Right lobe of liver (tissue), 6 donors: ENCODE measurements at regions not wholly inside any gene's neighbourhood (a gene's known extent, or its start where the extent isn't known, plus 50 kb on each side); places are given as distances from the start of the nearest gene placed in this dataset.
"Not testable (repeated sequence)": the region's sequence is repeated elsewhere in the genome, so short reads cannot be mapped to it uniquely, and the experiment has no call there.

Experiments
- ATAC-seq, 4 donors: fragments of 200-7000 bp; cut with Tn5 transposase; one replicate each; pipeline ENCODE4 v1.9.1; 2020; ENCODE audit warnings: mild to moderate bottlenecking in 4 of 4, moderate library complexity in 4 of 4
- DNase-seq, 3 donors: peaks; one replicate each; pipeline ENCODE4 v3.0.0-alpha.2; 2020
- H3K27ac ChIP-seq, 3 donors: fragments of 200-600 bp; one replicate each; pipeline ENCODE4 v1.8.0; 2022
- H3K27me3 ChIP-seq, 2 donors: fragments of 200-600 bp; one replicate each; pipeline ENCODE4 v1.8.0; 2022
- H3K36me3 ChIP-seq, 4 donors: fragments of 200-600 bp; sonication (generic) in 1 of 4; one replicate each; pipeline versions ENCODE4 v1.5.1 to v1.8.0; 2017 to 2022; ENCODE audit warnings: control low read depth in 1 of 4
- H3K4me1 ChIP-seq, 4 donors: fragments of 200-600 bp; sonication (generic) in 1 of 4; one replicate each; pipeline versions ENCODE4 v1.5.1 to v1.8.0; 2017 to 2022; ENCODE audit warnings: control low read depth in 1 of 4
- H3K4me3 ChIP-seq, 3 donors: fragments of 200-600 bp; one replicate each; pipeline ENCODE4 v1.8.0; 2022
- H3K9me3 ChIP-seq, 4 donors: fragments of 200-600 bp; sonication (generic) in 1 of 4; one replicate each; pipeline versions ENCODE4 v1.5.1 to v1.8.0; 2017 to 2022; ENCODE audit warnings: control low read depth in 1 of 4
- POLR2A ChIP-seq: fragments of 450-650 bp; IDR thresholded peaks from one replicate; pipeline ENCODE4 v1.6.1; 2017; ENCODE audit warnings: antibody characterized with exemption, mild to moderate bottlenecking
- WGBS: methylation state at CpG from one replicate; pipeline ENCODE4 v1.1.6; 2018; ENCODE audit warnings: low coverage, low lambda C conversion rate; ENCODE audit not compliant: insufficient coverage; ENCODE audit errors: missing lambda C conversion rate; 5-methylcytosine and 5-hydroxymethylcytosine counted together
- intact Hi-C, 2 donors: fragments of 100-400 bp; cut with DNase I; formaldehyde crosslinking; loops; one replicate each; pipeline versions ENCODE4 v1.11.2 to v1.14.1; 2022
- TF ChIP-seq, protein P1 (sequence below), 4 donors: fragments of 200-600 bp in 3 of 4; fragments of 450-650 bp in 1 of 4; IDR thresholded peaks; one replicate each; pipeline versions ENCODE4 v1.5.1 to v1.8.0; 2016 to 2022; ENCODE audit warnings: antibody characterized with exemption in 4 of 4, mild to moderate bottlenecking in 2 of 4
- donor health status: DM: no; HTN: yes; CAD: no.
- donor health status: DM: no; HTN: no; CAD: no.
- donor health status: DM: no; HTN: no; CAD: no.
- donor health status: DM: no; HTN: yes; CAD: no.
- donor health status: DM: no; HTN: yes; CAD: no.

GRCh38 chr6:115601064-115601463 is 459.6 kb downstream of the FRK start:
- no peak for TF ChIP-seq POLR2A
- TF ChIP-seq, protein P1, sequence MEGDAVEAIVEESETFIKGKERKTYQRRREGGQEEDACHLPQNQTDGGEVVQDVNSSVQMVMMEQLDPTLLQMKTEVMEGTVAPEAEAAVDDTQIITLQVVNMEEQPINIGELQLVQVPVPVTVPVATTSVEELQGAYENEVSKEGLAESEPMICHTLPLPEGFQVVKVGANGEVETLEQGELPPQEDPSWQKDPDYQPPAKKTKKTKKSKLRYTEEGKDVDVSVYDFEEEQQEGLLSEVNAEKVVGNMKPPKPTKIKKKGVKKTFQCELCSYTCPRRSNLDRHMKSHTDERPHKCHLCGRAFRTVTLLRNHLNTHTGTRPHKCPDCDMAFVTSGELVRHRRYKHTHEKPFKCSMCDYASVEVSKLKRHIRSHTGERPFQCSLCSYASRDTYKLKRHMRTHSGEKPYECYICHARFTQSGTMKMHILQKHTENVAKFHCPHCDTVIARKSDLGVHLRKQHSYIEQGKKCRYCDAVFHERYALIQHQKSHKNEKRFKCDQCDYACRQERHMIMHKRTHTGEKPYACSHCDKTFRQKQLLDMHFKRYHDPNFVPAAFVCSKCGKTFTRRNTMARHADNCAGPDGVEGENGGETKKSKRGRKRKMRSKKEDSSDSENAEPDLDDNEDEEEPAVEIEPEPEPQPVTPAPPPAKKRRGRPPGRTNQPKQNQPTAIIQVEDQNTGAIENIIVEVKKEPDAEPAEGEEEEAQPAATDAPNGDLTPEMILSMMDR (IDR thresholded peaks at IDR 0.05) = no peak
- no peaks in the 10 kb centered on the region for H3K27me3 ChIP-seq
- no peak overlapping the region for H3K4me3 ChIP-seq
- no peaks in the 10 kb centered on the region for H3K4me1 ChIP-seq
- H3K27ac ChIP-seq = no peak overlapping the region
- 70% methylated on average over 1 of the region's 1 CpG for WGBS
- no peaks in the 10 kb centered on the region for H3K9me3 ChIP-seq
- intact Hi-C loops = no loop called here
- no peaks in the 10 kb centered on the region for H3K36me3 ChIP-seq
- ATAC-seq (no peak), DNase-seq (no peak)

- Histone ChIP-seq H3K4me1 (no peaks in the 10 kb centered on the region), H3K27ac (no peak overlapping the region), H3K4me3 (no peak overlapping the region), H3K27me3 (no peaks in the 10 kb centered on the region), H3K36me3 (no peaks in the 10 kb centered on the region), H3K9me3 (no peaks in the 10 kb centered on the region)
- TF ChIP-seq, protein P1 (IDR thresholded peaks at IDR 0.05) = no peak
- 41% methylated on average over 1 of the region's 1 CpG for WGBS
- DNase-seq (no peak), ATAC-seq (no peak)
- intact Hi-C loops = no loop called here
Observed at GRCh38 chr6:115594891-115595290, 465.8 kb downstream of the FRK start.

DNA sequence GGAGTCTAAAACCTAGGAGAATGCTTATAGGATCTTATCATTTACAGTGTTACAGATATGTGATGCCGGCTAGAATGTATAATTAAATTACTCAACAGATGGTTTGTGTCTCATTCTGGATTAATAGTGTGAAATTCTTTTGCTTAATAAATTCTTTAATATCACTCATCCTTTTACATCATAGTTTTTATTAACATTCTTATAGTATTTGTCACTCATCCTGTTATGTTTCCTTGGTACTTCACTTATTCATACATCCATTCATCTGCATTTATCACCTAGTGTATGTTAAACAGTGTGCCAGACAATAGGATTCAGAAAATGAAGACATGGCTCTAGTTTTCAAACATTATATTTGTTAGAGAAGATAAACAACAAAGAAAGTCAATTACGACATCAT is 468.7 kb downstream of the FRK start:
- no peak overlapping the region for H3K4me3 ChIP-seq
- no peak overlapping the region for H3K27ac ChIP-seq
- ATAC-seq (no peak), DNase-seq (no peak)
- peaks cover 0 to 10% (median 0%) of the 10 kb centered on the region in 4 donors for H3K4me1 ChIP-seq
- H3K27me3 ChIP-seq = no peaks in the 10 kb centered on the region
- TF ChIP-seq POLR2A = no peak
- TF ChIP-seq, protein P1 (IDR thresholded peaks at IDR 0.05) = no peak
- intact Hi-C loops = no loop called here
- 65% methylated on average over 2 of the region's 2 CpGs for WGBS
- no peaks in the 10 kb centered on the region for H3K9me3 ChIP-seq
- no peaks in the 10 kb centered on the region for H3K36me3 ChIP-seq

- peaks cover 0 to 10% (median 0%) of the 10 kb centered on the region in 4 donors for H3K4me1 ChIP-seq
- H3K9me3 ChIP-seq, intact Hi-C loops, H3K27ac ChIP-seq, H3K4me3 ChIP-seq, H3K36me3 ChIP-seq, H3K27me3 ChIP-seq: not testable (repeated sequence)
- DNase-seq = peak in 1 of 3 donors; percentile 68
- WGBS = 36% methylated on average over 4 of the region's 4 CpGs
- ATAC-seq = peak; percentile 80 to 90 (median 82)
Observed at GRCh38 chr6:115589072-115589471, 471.6 kb downstream of the FRK start.

DNA sequence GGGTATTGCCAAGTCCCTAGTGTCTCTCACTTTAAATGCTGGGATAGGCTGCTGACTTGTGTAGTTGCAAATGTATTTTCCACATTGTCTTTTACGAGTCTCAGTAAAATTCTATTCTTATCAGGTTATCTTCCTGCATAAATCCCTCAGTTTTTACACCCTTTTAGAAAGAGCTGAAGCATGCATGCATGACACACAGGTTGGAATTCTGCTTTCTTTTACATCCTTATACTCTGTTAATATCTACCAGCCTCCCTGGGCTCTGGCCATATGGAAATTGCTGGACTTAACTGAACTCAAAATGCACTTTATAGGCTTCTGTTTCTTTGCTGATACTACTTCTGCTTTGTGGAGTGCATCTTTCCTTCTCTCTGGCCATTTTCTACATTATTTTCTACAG is 477.4 kb downstream of the FRK start:
- 76% methylated on average over 1 of the region's 1 CpG for WGBS
- no peak for ATAC-seq

More for the DNA sequence above, 477.4 kb downstream of the FRK start:
- Histone ChIP-seq H3K27me3 (no peaks in the 10 kb centered on the region), H3K4me3 (no peak overlapping the region), H3K27ac (no peak overlapping the region), H3K4me1 (peaks cover 0 to under 1% (median 0%) of the 10 kb centered on the region in 4 donors), H3K9me3 (no peaks in the 10 kb centered on the region), H3K36me3 (no peaks in the 10 kb centered on the region)
- no peak for DNase-seq
- intact Hi-C loops = no loop called here
- no peak for TF ChIP-seq POLR2A
- TF ChIP-seq, protein P1 (IDR thresholded peaks at IDR 0.05) = no peak
